PC-9 (cell line): ENCODE measurements at regions not wholly inside any gene's neighbourhood (a gene's known extent, or its start where the extent isn't known, plus 50 kb on each side); places are given as distances from the start of the nearest gene placed in this dataset.

Experiments used
- BruUV-seq: library from RNA; stranded (reverse); fragments of 400-500 nt; replicated peaks from 2 replicates; lab custom pipeline; 2021; lab: Mats Ljungman, UMichigan
- CTCF ChIA-PET: fragments of 300-600 bp; sonication (Branson Sonifier 250); formaldehyde crosslinking; loops from one replicate; lab custom pipeline; 2022; ENCODE audit warnings: antibody characterized with exemption; lab: Charles Lee
- POLR2A ChIA-PET: fragments of 300-600 bp; sonication (Branson Sonifier 250); formaldehyde crosslinking; loops from one replicate; lab custom pipeline; 2022; ENCODE audit warnings: antibody characterized with exemption; ENCODE audit not compliant: unreplicated experiment; lab: Charles Lee
- DNase-seq, 2 experiments: peaks; one replicate each; pipeline versions ENCODE4 v3.0.0 to v3.0.0-alpha.2; 2015 to 2022; ENCODE audit warnings: mixed read lengths in 1 of 2
- H2AFZ ChIP-seq: fragments of 200-600 bp; sonication (generic); 2 replicates; pipeline ENCODE4 v1.8.1; 2017; ENCODE audit warnings: antibody characterized with exemption
- H3F3A ChIP-seq: fragments of 200-600 bp; sonication (generic); 2 replicates; pipeline ENCODE4 v1.8.1; 2017; ENCODE audit warnings: antibody characterized with exemption, mild to moderate bottlenecking, low read depth; ENCODE audit not compliant: insufficient read depth
- H3K27ac ChIP-seq: fragments of 200-600 bp; sonication (generic); 2 replicates; pipeline ENCODE4 v1.6.1; 2016; ENCODE audit warnings: mixed run types
- H3K27me3 ChIP-seq: fragments of 200-600 bp; sonication (generic); 2 replicates; pipeline ENCODE4 v1.6.1; 2016; ENCODE audit warnings: low read depth, mixed run types; ENCODE audit not compliant: insufficient read depth
- H3K36me3 ChIP-seq: fragments of 200-600 bp; sonication (generic); 2 replicates; pipeline ENCODE4 v1.6.1; 2016; ENCODE audit warnings: low read depth, mixed run types
- H3K4me1 ChIP-seq: fragments of 200-600 bp; sonication (generic); replicated peaks from 2 replicates; pipeline ENCODE4 v1.6.1; 2016; ENCODE audit warnings: mixed run types; ENCODE audit not compliant: insufficient read depth
- H3K4me2 ChIP-seq: fragments of 200-600 bp; sonication (generic); 2 replicates; pipeline ENCODE4 v1.6.1; 2017; ENCODE audit warnings: mixed run types
- H3K4me3 ChIP-seq: fragments of 200-600 bp; sonication (generic); 2 replicates; pipeline ENCODE4 v1.6.1; 2016; ENCODE audit warnings: mixed run types
- H3K79me2 ChIP-seq: fragments of 200-600 bp; sonication (generic); 2 replicates; pipeline ENCODE4 v1.6.1; 2017; ENCODE audit warnings: low read depth, mixed run types
- H3K9me2 ChIP-seq: fragments of 200-600 bp; sonication (generic); 2 replicates; pipeline ENCODE4 v1.8.1; 2017; ENCODE audit warnings: mild to moderate bottlenecking; ENCODE audit not compliant: insufficient read depth
- H3K9me3 ChIP-seq: fragments of 200-600 bp; sonication (generic); 2 replicates; pipeline ENCODE4 v1.8.1; 2016; ENCODE audit warnings: low read depth; ENCODE audit not compliant: insufficient read depth
- H4K20me1 ChIP-seq: fragments of 200-600 bp; sonication (generic); 2 replicates; pipeline ENCODE4 v1.8.1; 2017; ENCODE audit not compliant: insufficient read depth
- CTCF ChIP-seq: fragments of 200-600 bp; sonication (generic); conservative IDR thresholded peaks from 2 replicates; pipeline ENCODE4 v1.6.1; 2017; ENCODE audit warnings: mixed run types, antibody characterized with exemption, mild to moderate bottlenecking, moderate library complexity
- EZH2 ChIP-seq: fragments of 200-600 bp; sonication (generic); IDR thresholded peaks from 2 replicates; pipeline ENCODE4 v1.8.0; 2017; ENCODE audit warnings: antibody characterized with exemption, low read depth
- intact Hi-C: fragments of 100-400 bp; cut with micrococcal nuclease; formaldehyde crosslinking; loops from one replicate; pipeline ENCODE4 v1.10.0; 2022; ENCODE audit not compliant: unreplicated experiment

GRCh38 chr16:29315916-29316517 is 90.5 kb downstream of the NPIPB11 start:
- no peaks in the 10 kb centered on the region for H3F3A ChIP-seq
- no peak overlapping the region for H3K4me3 ChIP-seq
- H3K27me3 ChIP-seq = no peaks in the 10 kb centered on the region
- CTCF ChIA-PET = interaction anchor here (0.6 kb wide), 1 partner anchor 332 kb away, joined by 3 read pairs; no protein-coding TSS in a partner anchor
- H3K36me3 ChIP-seq = no peaks in the 10 kb centered on the region
- no peak overlapping the region for H3K27ac ChIP-seq
- TF ChIP-seq CTCF = peak; percentile 29; the same call in 1 of the 2 replicates
- TF ChIP-seq EZH2 = no peak
- no peak overlapping the region for H3K4me2 ChIP-seq
- intact Hi-C loops = no loop called here
- DNase-seq = no peak
- no peak overlapping the region for H2AFZ ChIP-seq
- H3K4me1 ChIP-seq = peaks cover 3% of the 10 kb centered on the region; the same call in 1 of the 2 replicates
- no peaks in the 10 kb centered on the region for H4K20me1 ChIP-seq
- POLR2A ChIA-PET = no interaction called here
- no TSS peak for BruUV-seq
- no peaks in the 10 kb centered on the region for H3K9me3 ChIP-seq
- no peaks in the 10 kb centered on the region for H3K9me2 ChIP-seq
- H3K79me2 ChIP-seq = no peaks in the 10 kb centered on the region

- POLR2A ChIA-PET = no interaction called here
Measured at GRCh38 chr16:29315046-29315445, 91.5 kb downstream of the NPIPB11 start.

GRCh38 chr16:29314292-29314934 is 92.1 kb downstream of the NPIPB11 start:
- no TSS peak for BruUV-seq
- H3K4me2 ChIP-seq = no peak overlapping the region
- ChIA-PET POLR2A (no interaction called here), CTCF (no interaction called here)
- H2AFZ ChIP-seq = no peak overlapping the region
- H3K4me3 ChIP-seq = no peak overlapping the region
- H3F3A ChIP-seq = no peaks in the 10 kb centered on the region
- no peaks in the 10 kb centered on the region for H3K9me3 ChIP-seq
- no peak overlapping the region for H3K27ac ChIP-seq
- no peaks in the 10 kb centered on the region for H3K36me3 ChIP-seq
- peaks cover 3% of the 10 kb centered on the region; the same call in 1 of the 2 replicates for H3K4me1 ChIP-seq
- TF ChIP-seq EZH2 (no peak), CTCF (no peak)
- intact Hi-C loops = no loop called here
- H4K20me1 ChIP-seq = no peaks in the 10 kb centered on the region
- no peak for DNase-seq
- H3K27me3 ChIP-seq = no peaks in the 10 kb centered on the region
- no peaks in the 10 kb centered on the region for H3K79me2 ChIP-seq
- H3K9me2 ChIP-seq = no peaks in the 10 kb centered on the region

More at GRCh38 chr16:29315046-29315445, 91.5 kb downstream of the NPIPB11 start:
- CTCF ChIA-PET = no interaction called here
- TF ChIP-seq EZH2 = no peak
- no peak for TF ChIP-seq CTCF
- Histone ChIP-seq H4K20me1 (no peaks in the 10 kb centered on the region), H3K9me3 (no peaks in the 10 kb centered on the region), H3F3A (no peaks in the 10 kb centered on the region), H3K4me2 (no peak overlapping the region), H3K27ac (no peak overlapping the region), H3K79me2 (no peaks in the 10 kb centered on the region), H2AFZ (no peak overlapping the region), H3K9me2 (no peaks in the 10 kb centered on the region), H3K36me3 (no peaks in the 10 kb centered on the region), H3K27me3 (no peaks in the 10 kb centered on the region), H3K4me1 (peaks cover 3% of the 10 kb centered on the region; the same call in 1 of the 2 replicates), H3K4me3 (no peak overlapping the region)
- no TSS peak for BruUV-seq
- no peak for DNase-seq
- intact Hi-C loops = no loop called here
